NT2/D1 (cell line): ENCODE measurements at regions not wholly inside any gene's neighbourhood (a gene's known extent, or its start where the extent isn't known, plus 50 kb on each side); places are given as distances from the start of the nearest gene placed in this dataset.
"Not testable (repeated sequence)": the region's sequence is repeated elsewhere in the genome, so short reads cannot be mapped to it uniquely, and the experiment has no call there.

Source experiments
- SUZ12 ChIP-seq: IDR thresholded peaks from 2 replicates; pipeline ENCODE4 v1.6.1; 2011; ENCODE audit not compliant: insufficient read length, insufficient read depth; ENCODE audit errors: extremely low read depth
- YY1 ChIP-seq: IDR thresholded peaks from 2 replicates; pipeline ENCODE4 v1.6.1; 2011; ENCODE audit not compliant: insufficient read length, insufficient read depth
- ZNF274 ChIP-seq: IDR thresholded peaks from 2 replicates; pipeline ENCODE4 v1.6.1; 2011; ENCODE audit warnings: mild to moderate bottlenecking, low read depth, low read length

- TF ChIP-seq ZNF274, YY1, SUZ12: not testable (repeated sequence)
Observed at GRCh38 chr5:30345539-30346345, 847.7 kb upstream of the CDH6 start.
